Esophagus muscularis mucosa (tissue), 4 donors: ENCODE measurements at regions not wholly inside any gene's neighbourhood (a gene's known extent, or its start where the extent isn't known, plus 50 kb on each side); places are given as distances from the start of the nearest gene placed in this dataset.

Source experiments
- DNase-seq: peaks from one replicate; pipeline ENCODE4 v3.0.0-alpha.2; 2017; ENCODE audit errors: extremely low spot score
- H3K27ac ChIP-seq, 4 donors: fragments of 200-600 bp; sonication (generic); replicated peaks in 1 of 4; 1 replicate in 3 of 4; 2 replicates in 1 of 4; pipeline ENCODE4 v1.5.1; 2016 to 2019; ENCODE audit warnings: mild to moderate bottlenecking in 1 of 4
- H3K27me3 ChIP-seq, 4 donors: fragments of 200-600 bp; sonication (generic); one replicate each; pipeline versions ENCODE4 v1.5.1 to v1.6.0; 2016 to 2019
- H3K36me3 ChIP-seq, 4 donors: fragments of 200-600 bp; sonication (generic); one replicate each; pipeline ENCODE4 v1.5.1; 2016 to 2019
- H3K4me1 ChIP-seq, 4 donors: fragments of 200-600 bp; sonication (generic); one replicate each; pipeline ENCODE4 v1.5.1; 2016 to 2019
- H3K4me3 ChIP-seq, 4 donors: fragments of 200-600 bp; sonication (generic); 1 replicate in 2 of 4; 2 replicates in 2 of 4; pipeline ENCODE4 v1.5.1; 2016 to 2019; ENCODE audit warnings: mild to moderate bottlenecking in 4 of 4, moderate library complexity in 1 of 4
- H3K9me3 ChIP-seq, 4 donors: fragments of 200-600 bp; sonication (generic); 1 replicate in 3 of 4; 2 replicates in 1 of 4; pipeline ENCODE4 v1.5.1; 2016 to 2019
- CTCF ChIP-seq, 3 experiments: fragments of 200-600 bp in 2 of 3; fragments of 450-650 bp in 1 of 3; sonication (generic) in 2 of 3; IDR thresholded peaks; one replicate each; pipeline ENCODE4 v1.5.1; 2017 to 2019; ENCODE audit warnings: antibody characterized with exemption in 3 of 3, mild to moderate bottlenecking in 2 of 3, moderate library complexity in 1 of 3
- EP300 ChIP-seq: sonication (generic); formaldehyde crosslinking; IDR thresholded peaks from one replicate; pipeline ENCODE4 v1.6.1; 2017; ENCODE audit warnings: antibody characterized with exemption
- POLR2A ChIP-seq: fragments of 450-650 bp; IDR thresholded peaks from one replicate; pipeline ENCODE4 v1.6.1; 2017; ENCODE audit warnings: antibody characterized with exemption, moderate library complexity, mild to moderate bottlenecking, low read depth
- POLR2AphosphoS5 ChIP-seq, 2 donors: sonication (generic); formaldehyde crosslinking; IDR thresholded peaks; one replicate each; pipeline ENCODE4 v1.6.1; 2017; ENCODE audit warnings: antibody characterized with exemption in 2 of 2
- WGBS: methylation state at CpG from one replicate; pipeline ENCODE4 v1.1.5; 2018; 5-methylcytosine and 5-hydroxymethylcytosine counted together
- intact Hi-C: fragments of 100-400 bp; cut with DNase I; formaldehyde crosslinking; loops from one replicate; pipeline ENCODE4 v1.15.1; 2023

- H3K27ac ChIP-seq: no peak overlapping the region
- TF ChIP-seq POLR2A (no peak), POLR2AphosphoS5 (IDR thresholded peaks at IDR 0.05) (no peak), CTCF (IDR thresholded peaks at IDR 0.05) (no peak), EP300 (no peak)
- intact Hi-C loops: no loop called here
- no peaks in the 10 kb centered on the region for H3K9me3 ChIP-seq
- no peak for DNase-seq
- H3K27me3 ChIP-seq: peaks cover 0 to 5% (median 0%) of the 10 kb centered on the region in 4 donors
- no peaks in the 10 kb centered on the region for H3K4me1 ChIP-seq
- no peak overlapping the region for H3K4me3 ChIP-seq
- WGBS: 61% methylated on average over 4 of the region's 4 CpGs
- no peaks in the 10 kb centered on the region for H3K36me3 ChIP-seq
Observed at GRCh38 chr17:33657181-33657580, 364.1 kb upstream of the ASIC2 start.

DNA sequence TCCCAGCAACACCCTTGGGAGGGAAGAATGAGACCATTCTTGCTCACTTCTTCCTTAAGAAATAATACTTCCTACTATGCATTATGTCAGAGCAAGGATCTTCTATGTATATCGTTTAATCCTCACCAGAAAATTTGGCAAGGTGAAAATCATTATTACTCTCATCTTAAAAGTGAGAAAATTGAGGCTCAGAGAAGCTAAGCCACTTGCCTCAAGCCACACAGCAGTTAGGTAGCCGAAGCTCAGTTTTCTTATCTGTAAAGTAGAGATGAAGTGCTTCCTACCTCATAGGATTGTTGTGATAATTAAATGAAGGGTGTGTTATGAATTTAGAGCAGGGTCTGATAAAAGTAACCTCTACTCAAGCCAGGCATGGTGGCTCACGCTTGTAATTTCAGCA is 368.9 kb upstream of the ASIC2 start:
- Histone ChIP-seq H3K4me3 (no peak overlapping the region), H3K9me3 (no peaks in the 10 kb centered on the region), H3K27ac (no peak overlapping the region), H3K27me3 (peaks cover 0 to 6% (median 0%) of the 10 kb centered on the region in 4 donors), H3K4me1 (no peaks in the 10 kb centered on the region), H3K36me3 (no peaks in the 10 kb centered on the region)
- intact Hi-C loops: no loop called here
- DNase-seq: no peak
- 61% methylated on average over 3 of the region's 3 CpGs for WGBS
- TF ChIP-seq EP300: no peak
- no peak for TF ChIP-seq POLR2A
- TF ChIP-seq CTCF (IDR thresholded peaks at IDR 0.05): no peak

DNA sequence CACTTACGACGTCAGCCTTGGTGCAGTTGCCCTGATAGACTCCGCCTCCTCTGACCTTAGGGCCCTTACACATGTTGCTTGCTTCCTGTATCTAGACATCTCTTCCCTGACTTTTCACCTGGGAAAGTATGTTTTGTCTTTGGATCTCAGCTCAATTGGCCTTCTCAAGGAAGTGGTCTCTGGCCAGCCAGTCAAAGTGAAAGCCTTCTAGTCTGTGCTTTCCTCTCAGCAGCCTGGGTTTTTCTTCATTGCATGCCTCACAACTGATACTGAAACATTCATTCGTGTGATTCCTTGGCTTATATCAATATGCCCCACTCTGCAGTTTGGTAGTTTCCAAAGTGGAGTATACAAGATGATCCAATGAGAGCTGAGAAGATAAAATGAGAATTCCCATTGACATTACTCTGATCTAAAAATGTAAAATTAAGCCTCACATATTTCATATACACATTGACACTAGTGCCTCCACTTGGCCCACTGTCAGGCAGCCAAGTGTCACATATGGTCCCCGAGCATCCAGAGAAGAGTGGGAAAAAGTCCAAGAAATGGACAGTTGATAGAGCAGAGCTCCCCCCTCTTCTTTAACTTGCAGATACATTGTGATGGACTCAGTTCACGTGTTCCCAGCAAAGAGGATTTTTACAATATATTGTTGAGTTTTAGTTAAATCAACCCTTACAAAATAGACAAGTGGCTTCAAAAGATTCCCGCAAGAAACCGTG is 371.2 kb upstream of the ASIC2 start:
- no peak for DNase-seq
- TF ChIP-seq CTCF (IDR thresholded peaks at IDR 0.05): no peak
- no peak for TF ChIP-seq POLR2AphosphoS5 (IDR thresholded peaks at IDR 0.05)
- TF ChIP-seq POLR2A: no peak
- no peak for TF ChIP-seq EP300
- Histone ChIP-seq H3K27ac (no peak overlapping the region), H3K36me3 (no peaks in the 10 kb centered on the region), H3K9me3 (no peaks in the 10 kb centered on the region), H3K4me3 (no peak overlapping the region), H3K4me1 (no peaks in the 10 kb centered on the region), H3K27me3 (peaks cover 0 to 12% (median 0%) of the 10 kb centered on the region in 4 donors)
- WGBS: 75% methylated on average over 8 of the region's 8 CpGs
- intact Hi-C loops: no loop called here

DNA sequence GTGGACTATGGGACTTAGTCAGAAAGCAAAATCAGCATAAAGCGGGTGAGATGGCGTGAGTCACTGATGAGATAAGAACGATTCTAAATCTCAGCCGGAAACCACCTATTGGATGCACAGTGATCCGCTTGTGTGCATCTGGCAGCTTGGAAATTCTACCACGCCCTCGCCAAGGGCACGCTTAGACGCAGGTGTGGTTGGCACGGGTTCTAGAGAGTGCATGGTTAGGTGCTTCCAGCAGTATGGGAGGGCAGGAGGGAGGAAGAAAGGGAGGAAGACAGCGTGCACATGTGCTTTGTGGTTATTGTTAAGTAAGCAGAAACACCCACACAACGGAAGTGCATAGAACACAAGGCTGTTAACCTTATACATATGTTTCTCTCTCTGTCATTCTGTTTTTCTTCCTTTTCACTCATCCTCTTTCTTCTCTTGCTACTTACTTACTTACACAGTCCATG is 374.0 kb upstream of the ASIC2 start:
- intact Hi-C loops: no loop called here
- TF ChIP-seq POLR2A (no peak), POLR2AphosphoS5 (IDR thresholded peaks at IDR 0.05) (no peak), CTCF (IDR thresholded peaks at IDR 0.05) (no peak), EP300 (no peak)
- H3K4me1 ChIP-seq: no peaks in the 10 kb centered on the region
- 77% methylated on average over 12 of the region's 12 CpGs for WGBS
- H3K4me3 ChIP-seq: no peak overlapping the region
- no peaks in the 10 kb centered on the region for H3K36me3 ChIP-seq
- no peak for DNase-seq
- H3K9me3 ChIP-seq: no peaks in the 10 kb centered on the region
- peaks cover 0 to 12% (median 0%) of the 10 kb centered on the region in 4 donors for H3K27me3 ChIP-seq
- no peak overlapping the region for H3K27ac ChIP-seq

DNA sequence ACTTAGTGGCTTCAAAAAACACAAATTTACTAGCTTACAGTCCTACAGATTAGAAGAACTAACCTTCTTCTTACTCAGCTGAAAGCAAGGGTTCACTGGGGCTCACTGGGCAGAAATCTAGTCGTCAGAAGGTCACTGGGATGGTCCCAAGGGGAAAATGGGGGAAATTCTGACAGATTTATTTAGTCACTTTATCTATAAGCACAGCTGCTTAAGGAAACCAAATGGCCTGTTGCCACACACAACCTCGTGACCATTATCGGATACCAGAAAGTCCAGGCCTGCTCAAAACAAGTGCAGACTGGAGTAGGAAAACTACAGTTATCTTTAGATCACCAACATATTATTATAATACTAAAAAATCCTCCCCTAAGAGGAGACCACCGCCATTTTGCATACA is 374.6 kb upstream of the ASIC2 start:
- Histone ChIP-seq H3K36me3 (no peaks in the 10 kb centered on the region), H3K27ac (no peak overlapping the region), H3K4me3 (no peak overlapping the region), H3K27me3 (peaks cover 0 to 12% (median 0%) of the 10 kb centered on the region in 4 donors), H3K9me3 (no peaks in the 10 kb centered on the region), H3K4me1 (no peaks in the 10 kb centered on the region)
- WGBS: 66% methylated on average over 4 of the region's 4 CpGs
- intact Hi-C loops: no loop called here
- no peak for DNase-seq
- TF ChIP-seq EP300 (no peak), POLR2AphosphoS5 (IDR thresholded peaks at IDR 0.05) (no peak), CTCF (IDR thresholded peaks at IDR 0.05) (no peak)
